MM.1S (cell line): ENCODE measurements at regions not wholly inside any gene's neighbourhood (a gene's known extent, or its start where the extent isn't known, plus 50 kb on each side); places are given as distances from the start of the nearest gene placed in this dataset.

Experiments
- CTCF ChIP-seq: fragments of 300-600 bp; sonication (generic); IDR thresholded peaks from 2 replicates; pipeline ENCODE4 v1.5.1; 2016; ENCODE audit warnings: antibody characterized with exemption, low read length, mixed read lengths
- EZH2 ChIP-seq: fragments of 300-600 bp; sonication (generic); optimal IDR thresholded peaks from 2 replicates; pipeline ENCODE3; 2017; ENCODE audit warnings: low read depth, mild to moderate bottlenecking, antibody characterized with exemption, low read length, mixed read lengths
- EZH2phosphoT487 ChIP-seq: fragments of 300-600 bp; sonication (generic); IDR thresholded peaks from 2 replicates; pipeline ENCODE4 v1.6.1; 2018; ENCODE audit warnings: antibody characterized with exemption, low read length

DNA sequence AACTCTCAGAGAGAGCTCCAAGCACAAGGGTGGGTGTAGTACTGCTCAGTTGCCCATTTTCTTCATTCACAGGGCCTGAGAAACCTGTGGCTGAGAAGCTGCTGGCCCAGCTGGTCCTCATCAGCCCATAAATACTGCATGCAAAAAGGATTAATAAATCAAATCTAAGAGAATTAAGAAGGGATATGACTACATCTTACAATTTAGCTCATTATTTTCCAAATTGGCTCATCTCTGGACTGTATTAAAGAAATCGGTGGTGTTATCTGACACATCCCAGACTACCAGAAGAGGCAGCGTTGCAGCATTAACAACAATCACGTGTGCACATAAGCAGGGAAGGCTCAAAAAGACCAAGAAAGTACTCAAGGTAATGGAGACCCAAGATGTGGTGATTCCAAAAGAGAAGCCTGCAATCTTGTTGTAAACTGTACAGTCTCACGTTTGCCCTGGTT, 90.7 kb downstream of the CD24 start:
- TF ChIP-seq CTCF, result no peak
- no peak for TF ChIP-seq EZH2
- TF ChIP-seq EZH2phosphoT487, result no peak
